ENCODE measurements at regions not wholly inside any gene's neighbourhood (a gene's known extent, or its start where the extent isn't known, plus 50 kb on each side); places are given as distances from the start of the nearest gene placed in this dataset.

DNA sequence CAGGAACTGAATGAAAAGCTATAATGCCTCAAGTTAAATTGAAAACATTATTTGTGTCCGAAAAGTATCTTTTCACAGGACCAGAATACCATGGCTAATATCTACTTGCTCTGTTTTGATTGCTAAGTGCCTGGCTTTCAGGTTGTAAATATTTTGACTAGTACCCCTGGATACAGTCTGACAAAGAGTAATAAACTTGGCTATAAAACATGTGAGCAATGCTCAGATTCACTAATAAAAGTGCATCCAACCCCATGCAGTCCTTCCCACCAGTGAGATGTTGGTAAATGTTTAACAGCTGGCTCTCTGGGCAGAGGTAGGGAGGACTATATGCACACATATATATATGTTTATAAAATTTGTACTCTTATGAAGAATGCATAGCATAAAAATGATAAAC lies 281.8 kb upstream of the TGFBR2 start (continued):
- TF ChIP-seq, protein P1, sequence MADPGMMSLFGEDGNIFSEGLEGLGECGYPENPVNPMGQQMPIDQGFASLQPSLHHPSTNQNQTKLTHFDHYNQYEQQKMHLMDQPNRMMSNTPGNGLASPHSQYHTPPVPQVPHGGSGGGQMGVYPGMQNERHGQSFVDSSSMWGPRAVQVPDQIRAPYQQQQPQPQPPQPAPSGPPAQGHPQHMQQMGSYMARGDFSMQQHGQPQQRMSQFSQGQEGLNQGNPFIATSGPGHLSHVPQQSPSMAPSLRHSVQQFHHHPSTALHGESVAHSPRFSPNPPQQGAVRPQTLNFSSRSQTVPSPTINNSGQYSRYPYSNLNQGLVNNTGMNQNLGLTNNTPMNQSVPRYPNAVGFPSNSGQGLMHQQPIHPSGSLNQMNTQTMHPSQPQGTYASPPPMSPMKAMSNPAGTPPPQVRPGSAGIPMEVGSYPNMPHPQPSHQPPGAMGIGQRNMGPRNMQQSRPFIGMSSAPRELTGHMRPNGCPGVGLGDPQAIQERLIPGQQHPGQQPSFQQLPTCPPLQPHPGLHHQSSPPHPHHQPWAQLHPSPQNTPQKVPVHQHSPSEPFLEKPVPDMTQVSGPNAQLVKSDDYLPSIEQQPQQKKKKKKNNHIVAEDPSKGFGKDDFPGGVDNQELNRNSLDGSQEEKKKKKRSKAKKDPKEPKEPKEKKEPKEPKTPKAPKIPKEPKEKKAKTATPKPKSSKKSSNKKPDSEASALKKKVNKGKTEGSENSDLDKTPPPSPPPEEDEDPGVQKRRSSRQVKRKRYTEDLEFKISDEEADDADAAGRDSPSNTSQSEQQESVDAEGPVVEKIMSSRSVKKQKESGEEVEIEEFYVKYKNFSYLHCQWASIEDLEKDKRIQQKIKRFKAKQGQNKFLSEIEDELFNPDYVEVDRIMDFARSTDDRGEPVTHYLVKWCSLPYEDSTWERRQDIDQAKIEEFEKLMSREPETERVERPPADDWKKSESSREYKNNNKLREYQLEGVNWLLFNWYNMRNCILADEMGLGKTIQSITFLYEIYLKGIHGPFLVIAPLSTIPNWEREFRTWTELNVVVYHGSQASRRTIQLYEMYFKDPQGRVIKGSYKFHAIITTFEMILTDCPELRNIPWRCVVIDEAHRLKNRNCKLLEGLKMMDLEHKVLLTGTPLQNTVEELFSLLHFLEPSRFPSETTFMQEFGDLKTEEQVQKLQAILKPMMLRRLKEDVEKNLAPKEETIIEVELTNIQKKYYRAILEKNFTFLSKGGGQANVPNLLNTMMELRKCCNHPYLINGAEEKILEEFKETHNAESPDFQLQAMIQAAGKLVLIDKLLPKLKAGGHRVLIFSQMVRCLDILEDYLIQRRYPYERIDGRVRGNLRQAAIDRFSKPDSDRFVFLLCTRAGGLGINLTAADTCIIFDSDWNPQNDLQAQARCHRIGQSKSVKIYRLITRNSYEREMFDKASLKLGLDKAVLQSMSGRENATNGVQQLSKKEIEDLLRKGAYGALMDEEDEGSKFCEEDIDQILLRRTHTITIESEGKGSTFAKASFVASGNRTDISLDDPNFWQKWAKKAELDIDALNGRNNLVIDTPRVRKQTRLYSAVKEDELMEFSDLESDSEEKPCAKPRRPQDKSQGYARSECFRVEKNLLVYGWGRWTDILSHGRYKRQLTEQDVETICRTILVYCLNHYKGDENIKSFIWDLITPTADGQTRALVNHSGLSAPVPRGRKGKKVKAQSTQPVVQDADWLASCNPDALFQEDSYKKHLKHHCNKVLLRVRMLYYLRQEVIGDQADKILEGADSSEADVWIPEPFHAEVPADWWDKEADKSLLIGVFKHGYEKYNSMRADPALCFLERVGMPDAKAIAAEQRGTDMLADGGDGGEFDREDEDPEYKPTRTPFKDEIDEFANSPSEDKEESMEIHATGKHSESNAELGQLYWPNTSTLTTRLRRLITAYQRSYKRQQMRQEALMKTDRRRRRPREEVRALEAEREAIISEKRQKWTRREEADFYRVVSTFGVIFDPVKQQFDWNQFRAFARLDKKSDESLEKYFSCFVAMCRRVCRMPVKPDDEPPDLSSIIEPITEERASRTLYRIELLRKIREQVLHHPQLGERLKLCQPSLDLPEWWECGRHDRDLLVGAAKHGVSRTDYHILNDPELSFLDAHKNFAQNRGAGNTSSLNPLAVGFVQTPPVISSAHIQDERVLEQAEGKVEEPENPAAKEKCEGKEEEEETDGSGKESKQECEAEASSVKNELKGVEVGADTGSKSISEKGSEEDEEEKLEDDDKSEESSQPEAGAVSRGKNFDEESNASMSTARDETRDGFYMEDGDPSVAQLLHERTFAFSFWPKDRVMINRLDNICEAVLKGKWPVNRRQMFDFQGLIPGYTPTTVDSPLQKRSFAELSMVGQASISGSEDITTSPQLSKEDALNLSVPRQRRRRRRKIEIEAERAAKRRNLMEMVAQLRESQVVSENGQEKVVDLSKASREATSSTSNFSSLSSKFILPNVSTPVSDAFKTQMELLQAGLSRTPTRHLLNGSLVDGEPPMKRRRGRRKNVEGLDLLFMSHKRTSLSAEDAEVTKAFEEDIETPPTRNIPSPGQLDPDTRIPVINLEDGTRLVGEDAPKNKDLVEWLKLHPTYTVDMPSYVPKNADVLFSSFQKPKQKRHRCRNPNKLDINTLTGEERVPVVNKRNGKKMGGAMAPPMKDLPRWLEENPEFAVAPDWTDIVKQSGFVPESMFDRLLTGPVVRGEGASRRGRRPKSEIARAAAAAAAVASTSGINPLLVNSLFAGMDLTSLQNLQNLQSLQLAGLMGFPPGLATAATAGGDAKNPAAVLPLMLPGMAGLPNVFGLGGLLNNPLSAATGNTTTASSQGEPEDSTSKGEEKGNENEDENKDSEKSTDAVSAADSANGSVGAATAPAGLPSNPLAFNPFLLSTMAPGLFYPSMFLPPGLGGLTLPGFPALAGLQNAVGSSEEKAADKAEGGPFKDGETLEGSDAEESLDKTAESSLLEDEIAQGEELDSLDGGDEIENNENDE (IDR thresholded peaks at IDR 0.05; ENCODE audit: insufficient replicate concordance, low read length), result no peak
- TF ChIP-seq, protein P2, sequence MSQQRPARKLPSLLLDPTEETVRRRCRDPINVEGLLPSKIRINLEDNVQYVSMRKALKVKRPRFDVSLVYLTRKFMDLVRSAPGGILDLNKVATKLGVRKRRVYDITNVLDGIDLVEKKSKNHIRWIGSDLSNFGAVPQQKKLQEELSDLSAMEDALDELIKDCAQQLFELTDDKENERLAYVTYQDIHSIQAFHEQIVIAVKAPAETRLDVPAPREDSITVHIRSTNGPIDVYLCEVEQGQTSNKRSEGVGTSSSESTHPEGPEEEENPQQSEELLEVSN (IDR thresholded peaks at IDR 0.05), result no peak
- no peak for TF ChIP-seq FOSL1 (IDR thresholded peaks at IDR 0.05; ENCODE audit: insufficient read depth, low read depth, low read length)
- no peak for TF ChIP-seq CTBP2 (IDR thresholded peaks at IDR 0.05; ENCODE audit: borderline replicate concordance, insufficient read depth, insufficient read length, low read length)
- TF ChIP-seq JUN (IDR thresholded peaks at IDR 0.05; ENCODE audit: low read depth, low read length), result no peak
- no peak for TF ChIP-seq RFX5 (IDR thresholded peaks at IDR 0.05; ENCODE audit: borderline replicate concordance, low read depth, low read length)
- TF ChIP-seq, protein P3, sequence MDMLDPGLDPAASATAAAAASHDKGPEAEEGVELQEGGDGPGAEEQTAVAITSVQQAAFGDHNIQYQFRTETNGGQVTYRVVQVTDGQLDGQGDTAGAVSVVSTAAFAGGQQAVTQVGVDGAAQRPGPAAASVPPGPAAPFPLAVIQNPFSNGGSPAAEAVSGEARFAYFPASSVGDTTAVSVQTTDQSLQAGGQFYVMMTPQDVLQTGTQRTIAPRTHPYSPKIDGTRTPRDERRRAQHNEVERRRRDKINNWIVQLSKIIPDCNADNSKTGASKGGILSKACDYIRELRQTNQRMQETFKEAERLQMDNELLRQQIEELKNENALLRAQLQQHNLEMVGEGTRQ (IDR thresholded peaks at IDR 0.05; ENCODE audit: low read length), result no peak
- TF ChIP-seq HDAC2 (IDR thresholded peaks at IDR 0.05; ENCODE audit: borderline replicate concordance in 1 of 2, low read depth in 2 of 2, low read length in 2 of 2), result no peak
